ENCODE measurements at regions not wholly inside any gene's neighbourhood (a gene's known extent, or its start where the extent isn't known, plus 50 kb on each side); places are given as distances from the start of the nearest gene placed in this dataset.

DNA sequence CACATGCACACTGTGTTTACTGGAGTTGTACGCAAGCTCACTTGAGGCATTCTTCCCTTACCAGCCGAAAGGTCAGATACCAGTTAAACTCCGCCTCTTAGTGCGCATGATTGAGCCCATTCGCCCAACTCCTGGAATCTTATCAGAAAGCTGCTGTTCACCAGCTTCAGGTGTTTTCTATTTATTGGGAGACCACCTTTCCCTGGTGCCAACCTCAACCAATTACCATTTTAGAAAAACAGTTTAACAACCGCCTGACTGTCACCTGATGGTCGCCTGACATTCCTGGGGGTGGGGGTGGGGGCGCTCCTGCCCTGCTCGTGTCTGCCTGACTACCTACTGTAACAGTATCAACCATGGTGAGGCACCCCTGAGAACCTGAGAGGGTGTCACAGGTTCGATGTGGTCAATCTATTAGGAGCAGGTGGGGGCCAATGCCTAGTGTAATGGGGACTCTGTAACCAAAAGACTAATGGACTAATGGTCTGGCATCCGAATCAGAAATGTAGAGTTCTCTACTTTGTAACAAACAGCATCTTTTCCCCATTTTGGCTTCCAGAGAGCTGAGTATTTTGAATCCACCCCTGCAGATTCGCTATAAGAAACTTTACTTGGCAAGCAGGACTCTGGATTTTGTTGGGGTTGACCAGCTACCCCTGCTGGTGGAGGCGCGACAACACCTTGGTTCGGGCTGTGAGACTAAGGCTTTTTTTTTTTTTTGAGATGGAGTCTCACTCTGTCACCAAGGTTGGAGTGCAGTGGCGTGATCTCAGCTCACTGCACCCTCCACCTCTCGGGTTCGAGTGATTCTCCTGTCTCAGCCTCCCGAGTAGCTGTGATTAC, 58.2 kb upstream of the ZNF157 start:
- Histone ChIP-seq H3K36me3 (ENCODE audit: control insufficient read depth in 4 of 4, insufficient read depth in 3 of 4, low read depth in 1 of 4, low read length in 3 of 4) (no peaks in the 10 kb centered on the region), H3K4me1 (ENCODE audit: control insufficient read depth in 4 of 4, insufficient read depth in 4 of 4, low read length in 3 of 4) (peaks cover 0 to 3% (median 0%) of the 10 kb centered on the region in 4 donors), H3K9ac (ENCODE audit: low read depth in 1 of 2, low read length in 2 of 2) (no peak overlapping the region), H3K27ac (ENCODE audit: low read depth in 1 of 2, low read length in 2 of 2) (no peak overlapping the region), H3K27me3 (ENCODE audit: control insufficient read depth in 4 of 4, insufficient read depth in 4 of 4, low read length in 3 of 4) (no peaks in the 10 kb centered on the region), H3K4me3 (ENCODE audit: low read depth in 1 of 3, low read length in 3 of 3) (no peak overlapping the region), H3K9me3 (ENCODE audit: control insufficient read depth in 4 of 4, low read length in 3 of 4) (no peaks in the 10 kb centered on the region)
- WGBS = 41% methylated on average over 19 of the region's 19 CpGs
- peak; percentile 34 for DNase-seq (ENCODE audit: low spot score)
- TF ChIP-seq CTCF (IDR thresholded peaks at IDR 0.05; ENCODE audit: low read depth, low read length, missing input control) = peak; percentile 44
- TF ChIP-seq JUND (IDR thresholded peaks at IDR 0.05) = no peak
- peak; percentile 67 to 75 for TF ChIP-seq RAD21 (IDR thresholded peaks at IDR 0.05)
- no peak for TF ChIP-seq TAF1 (conservative IDR thresholded peaks at IDR 0.05)
- no peak for TF ChIP-seq HNF4A (conservative IDR thresholded peaks at IDR 0.05)
- no peak for TF ChIP-seq RXRA (IDR thresholded peaks at IDR 0.05)
- TF ChIP-seq, protein P1, sequence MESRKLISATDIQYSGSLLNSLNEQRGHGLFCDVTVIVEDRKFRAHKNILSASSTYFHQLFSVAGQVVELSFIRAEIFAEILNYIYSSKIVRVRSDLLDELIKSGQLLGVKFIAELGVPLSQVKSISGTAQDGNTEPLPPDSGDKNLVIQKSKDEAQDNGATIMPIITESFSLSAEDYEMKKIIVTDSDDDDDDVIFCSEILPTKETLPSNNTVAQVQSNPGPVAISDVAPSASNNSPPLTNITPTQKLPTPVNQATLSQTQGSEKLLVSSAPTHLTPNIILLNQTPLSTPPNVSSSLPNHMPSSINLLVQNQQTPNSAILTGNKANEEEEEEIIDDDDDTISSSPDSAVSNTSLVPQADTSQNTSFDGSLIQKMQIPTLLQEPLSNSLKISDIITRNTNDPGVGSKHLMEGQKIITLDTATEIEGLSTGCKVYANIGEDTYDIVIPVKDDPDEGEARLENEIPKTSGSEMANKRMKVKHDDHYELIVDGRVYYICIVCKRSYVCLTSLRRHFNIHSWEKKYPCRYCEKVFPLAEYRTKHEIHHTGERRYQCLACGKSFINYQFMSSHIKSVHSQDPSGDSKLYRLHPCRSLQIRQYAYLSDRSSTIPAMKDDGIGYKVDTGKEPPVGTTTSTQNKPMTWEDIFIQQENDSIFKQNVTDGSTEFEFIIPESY (IDR thresholded peaks at IDR 0.05) = no peak
- no peak for TF ChIP-seq REST (IDR thresholded peaks at IDR 0.05)
- no peak for TF ChIP-seq NR2F2 (IDR thresholded peaks at IDR 0.05)
- no peak for TF ChIP-seq HNF4G (IDR thresholded peaks at IDR 0.05)
- TF ChIP-seq FOXA2 (IDR thresholded peaks at IDR 0.05) = no peak
- no peak for TF ChIP-seq EGR1 (IDR thresholded peaks at IDR 0.05; ENCODE audit: low read depth in 2 of 2)
- no peak for TF ChIP-seq SP1 (IDR thresholded peaks at IDR 0.05)
- TF ChIP-seq, protein P2, sequence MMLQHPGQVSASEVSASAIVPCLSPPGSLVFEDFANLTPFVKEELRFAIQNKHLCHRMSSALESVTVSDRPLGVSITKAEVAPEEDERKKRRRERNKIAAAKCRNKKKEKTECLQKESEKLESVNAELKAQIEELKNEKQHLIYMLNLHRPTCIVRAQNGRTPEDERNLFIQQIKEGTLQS (IDR thresholded peaks at IDR 0.05) = no peak
- TF ChIP-seq FOXA1 (IDR thresholded peaks at IDR 0.05) = no peak
- no peak for TF ChIP-seq GABPA (IDR thresholded peaks at IDR 0.05 in 1 of 2, conservative IDR thresholded peaks at IDR 0.05 in 1 of 2)
- no peak for TF ChIP-seq MAX (IDR thresholded peaks at IDR 0.05)
- TF ChIP-seq YY1 (IDR thresholded peaks at IDR 0.05) = no peak

Data from liver (tissue), 8 donors.